SK-N-SH (cell line): ENCODE measurements at regions not wholly inside any gene's neighbourhood (a gene's known extent, or its start where the extent isn't known, plus 50 kb on each side); places are given as distances from the start of the nearest gene placed in this dataset.

ENCODE experiments used
- CTCF ChIA-PET: fragments of 300-600, 350-600 bp; formaldehyde crosslinking; extraction: SDS; loops from one replicate; lab custom pipeline; 2021; lab: Yijun Ruan, JAX
- POLR2A ChIA-PET: fragments of 350-600 bp; sonication (Branson Sonifier 250); formaldehyde crosslinking; extraction: SDS; loops from one replicate; lab custom pipeline; 2020; ENCODE audit warnings: antibody characterized with exemption, inconsistent platforms; lab: Yijun Ruan, JAX
- DNase-seq: peaks from one replicate; pipeline ENCODE4 v3.0.0; 2012
- H2AFZ ChIP-seq: fragments of 200-600 bp; sonication (generic); 2 replicates; pipeline ENCODE4 v1.8.1; 2016; ENCODE audit warnings: antibody characterized with exemption, mild to moderate bottlenecking, low read depth
- H3F3A ChIP-seq: fragments of 200-600 bp; sonication (generic); replicated peaks from 2 replicates; pipeline ENCODE3; 2016; ENCODE audit warnings: antibody characterized with exemption, mild to moderate bottlenecking; ENCODE audit not compliant: insufficient read depth
- H3K27ac ChIP-seq, 2 experiments: fragments of 200-500 bp in 1 of 2; fragments of 200-600 bp in 1 of 2; sonication (Bioruptor generic) in 1 of 2; sonication (generic), shearing (Covaris generic) in 1 of 2; 2 replicates each; pipeline versions ENCODE4 v1.5.1 to v1.6.1; 2014 to 2016; ENCODE audit warnings: low read depth in 2 of 2, inconsistent platforms in 1 of 2, low read length in 1 of 2, mild to moderate bottlenecking in 1 of 2, mixed read lengths in 1 of 2
- H3K27me3 ChIP-seq: fragments of 200-600 bp; sonication (generic), shearing (Covaris generic); 2 replicates; pipeline ENCODE4 v1.6.1; 2016; ENCODE audit warnings: mixed run types; ENCODE audit not compliant: insufficient read depth
- H3K36me3 ChIP-seq, 2 experiments: fragments of 200-500 bp in 1 of 2; fragments of 200-600 bp in 1 of 2; sonication (Bioruptor generic) in 1 of 2; sonication (generic) in 1 of 2; replicated peaks in 1 of 2; 2 replicates each; pipeline versions ENCODE3 to v1.5.1; 2014 to 2016; ENCODE audit warnings: low read length in 1 of 2, mild to moderate bottlenecking in 1 of 2; ENCODE audit not compliant: insufficient read depth in 2 of 2, control insufficient read depth in 1 of 2
- H3K4me1 ChIP-seq, 2 experiments: fragments of 200-500 bp in 1 of 2; fragments of 200-600 bp in 1 of 2; sonication (Bioruptor generic) in 1 of 2; sonication (generic), shearing (Covaris generic) in 1 of 2; 2 replicates each; pipeline versions ENCODE4 v1.5.1 to v1.6.1; 2014 to 2016; ENCODE audit warnings: low read depth in 1 of 2, low read length in 1 of 2, mixed run types in 1 of 2; ENCODE audit not compliant: insufficient read depth in 2 of 2, control insufficient read depth in 1 of 2
- H3K4me2 ChIP-seq: fragments of 200-600 bp; sonication (generic), shearing (Covaris generic); 2 replicates; pipeline ENCODE4 v1.6.1; 2017; ENCODE audit warnings: mixed run types
- H3K4me3 ChIP-seq, 2 experiments: fragments of 200-500 bp in 1 of 2; fragments of 200-600 bp in 1 of 2; sonication (Bioruptor generic) in 1 of 2; sonication (generic), shearing (Covaris generic) in 1 of 2; 2 replicates each; pipeline versions ENCODE4 v1.5.1 to v1.8.1; 2014 to 2016; ENCODE audit warnings: low read depth in 2 of 2, inconsistent platforms in 1 of 2, low read length in 1 of 2, mild to moderate bottlenecking in 1 of 2, mixed read lengths in 1 of 2, moderate library complexity in 1 of 2
- H3K79me2 ChIP-seq: fragments of 200-600 bp; sonication (generic); 2 replicates; pipeline ENCODE4 v1.8.1; 2017; ENCODE audit warnings: mild to moderate bottlenecking; ENCODE audit not compliant: insufficient read depth
- H3K9ac ChIP-seq: fragments of 200-600 bp; sonication (generic); 2 replicates; pipeline ENCODE4 v1.6.1; 2017; ENCODE audit warnings: mixed run types
- H3K9me2 ChIP-seq: fragments of 200-600 bp; sonication (generic); 2 replicates; pipeline ENCODE4 v1.6.1; 2017; ENCODE audit warnings: mixed run types
- H3K9me3 ChIP-seq: fragments of 200-600 bp; sonication (generic); 2 replicates; pipeline ENCODE4 v1.6.1; 2017; ENCODE audit warnings: mixed run types, mild to moderate bottlenecking, moderate library complexity
- H4K20me1 ChIP-seq: fragments of 200-600 bp; sonication (generic); 2 replicates; pipeline ENCODE4 v1.6.1; 2017; ENCODE audit warnings: mild to moderate bottlenecking, mixed run types; ENCODE audit not compliant: insufficient read depth
- CHD2 ChIP-seq: fragments of 150-350 bp; IDR thresholded peaks from 2 replicates; pipeline ENCODE4 v1.6.1; 2018; ENCODE audit warnings: low read length; ENCODE audit not compliant: partially characterized antibody
- EP300 ChIP-seq, 2 experiments: IDR thresholded peaks; 2 replicates each; pipeline versions ENCODE4 v1.4.0 to v1.6.1; 2012; ENCODE audit warnings: borderline replicate concordance in 1 of 2, low read depth in 1 of 2, low read length in 1 of 2
- EZH2phosphoT487 ChIP-seq: fragments of 200-600 bp; sonication (generic); IDR thresholded peaks from 2 replicates; pipeline ENCODE4 v1.6.1; 2017; ENCODE audit warnings: low read depth, mixed run types, mild to moderate bottlenecking, antibody characterized with exemption, moderate library complexity, borderline replicate concordance
- FOXJ3 ChIP-seq: sonication (generic); formaldehyde crosslinking; IDR thresholded peaks from 2 replicates; pipeline ENCODE4 v1.5.1; 2020; ENCODE audit warnings: mild to moderate bottlenecking, missing genetic modification reagents
- GATA2 ChIP-seq: sonication (generic); formaldehyde crosslinking; IDR thresholded peaks from 2 replicates; pipeline ENCODE4 v1.5.0; 2020; ENCODE audit warnings: mild to moderate bottlenecking, missing genetic modification reagents
- MXI1 ChIP-seq: IDR thresholded peaks from 2 replicates; pipeline ENCODE4 v1.6.1; 2012; ENCODE audit warnings: mild to moderate bottlenecking, low read depth, low read length, improper control_type of control experiment
- NRF1 ChIP-seq: IDR thresholded peaks from 2 replicates; pipeline ENCODE4 v1.6.1; 2012; ENCODE audit warnings: low read depth, mild to moderate bottlenecking, low read length
- POLR2AphosphoS5 ChIP-seq: IDR thresholded peaks from 2 replicates; pipeline ENCODE4 v1.6.1; 2012; ENCODE audit warnings: low read depth, low read length
- RAD21 ChIP-seq: IDR thresholded peaks from 2 replicates; pipeline ENCODE4 v1.6.1; 2012; ENCODE audit warnings: mild to moderate bottlenecking, low read length
- RCOR1 ChIP-seq: fragments of 150-350 bp; IDR thresholded peaks from 2 replicates; pipeline ENCODE4 v1.6.1; 2017; ENCODE audit warnings: antibody characterized with exemption, low read length
- RXRA ChIP-seq: IDR thresholded peaks from 2 replicates; pipeline ENCODE4 v1.4.0; 2012; ENCODE audit warnings: low read depth, mild to moderate bottlenecking, borderline replicate concordance
- SMC3 ChIP-seq: IDR thresholded peaks from 2 replicates; pipeline ENCODE4 v1.6.1; 2012; ENCODE audit warnings: low read depth, low read length, improper control_type of control experiment
- TAF1 ChIP-seq: IDR thresholded peaks from 2 replicates; pipeline ENCODE4 v1.6.1; 2012; ENCODE audit warnings: low read depth, mild to moderate bottlenecking, low read length, moderate library complexity, borderline replicate concordance
- TCF12 ChIP-seq: IDR thresholded peaks from 2 replicates; pipeline ENCODE4 v1.4.0; 2012
- TEAD4 ChIP-seq: IDR thresholded peaks from 2 replicates; pipeline ENCODE4 v1.4.0; 2012; ENCODE audit warnings: mild to moderate bottlenecking, borderline replicate concordance; ENCODE audit not compliant: insufficient read depth
- YY1 ChIP-seq: IDR thresholded peaks from 2 replicates; pipeline ENCODE4 v1.4.0; 2012; ENCODE audit warnings: low read depth, mild to moderate bottlenecking
- WGBS: methylation state at CpG from one replicate; pipeline ENCODE4 v1.1.6; 2017; ENCODE audit warnings: low lambda C conversion rate; 5-methylcytosine and 5-hydroxymethylcytosine counted together
- TF ChIP-seq, protein P1 (sequence below): fragments of 150-350 bp; IDR thresholded peaks from 2 replicates; pipeline ENCODE4 v1.6.1; 2017; ENCODE audit warnings: antibody characterized with exemption, low read length, low read depth, borderline replicate concordance
- TF ChIP-seq, protein P2 (sequence below): IDR thresholded peaks from 2 replicates; pipeline ENCODE4 v1.4.0; 2012; ENCODE audit warnings: low read depth, borderline replicate concordance
- TF ChIP-seq, protein P3 (sequence below): fragments of 200-600 bp; sonication (generic); IDR thresholded peaks from 2 replicates; pipeline ENCODE4 v1.6.1; 2017; ENCODE audit warnings: antibody characterized with exemption, mild to moderate bottlenecking, moderate library complexity
- TF ChIP-seq, protein P4 (sequence below): IDR thresholded peaks from 2 replicates; pipeline ENCODE4 v1.4.0; 2012; ENCODE audit warnings: low read depth

DNA sequence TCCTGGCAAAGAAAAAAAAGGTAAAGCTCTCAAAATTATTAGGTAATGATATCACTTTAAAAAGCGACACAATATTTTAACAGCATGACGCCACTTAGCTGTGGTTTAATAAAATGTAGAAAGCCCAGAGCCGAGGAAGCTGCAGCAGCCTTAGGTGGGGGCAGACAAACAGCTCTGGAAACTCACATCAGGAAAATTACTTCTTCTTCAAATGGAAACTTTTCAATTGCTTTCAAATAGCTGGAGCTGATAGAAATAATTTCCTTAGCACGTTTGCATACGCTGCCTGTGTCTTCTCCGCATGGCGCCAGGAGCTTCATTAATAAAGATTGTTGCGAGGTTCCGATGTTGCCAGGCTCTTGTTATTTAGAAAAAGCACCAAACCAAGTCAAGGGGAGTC lies 835.3 kb upstream of the EEF2KMT start (continued):
- TF ChIP-seq, protein P1, sequence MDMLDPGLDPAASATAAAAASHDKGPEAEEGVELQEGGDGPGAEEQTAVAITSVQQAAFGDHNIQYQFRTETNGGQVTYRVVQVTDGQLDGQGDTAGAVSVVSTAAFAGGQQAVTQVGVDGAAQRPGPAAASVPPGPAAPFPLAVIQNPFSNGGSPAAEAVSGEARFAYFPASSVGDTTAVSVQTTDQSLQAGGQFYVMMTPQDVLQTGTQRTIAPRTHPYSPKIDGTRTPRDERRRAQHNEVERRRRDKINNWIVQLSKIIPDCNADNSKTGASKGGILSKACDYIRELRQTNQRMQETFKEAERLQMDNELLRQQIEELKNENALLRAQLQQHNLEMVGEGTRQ = no peak
- TF ChIP-seq TCF12 (no peak), NRF1 (no peak), RCOR1 (no peak)
- TF ChIP-seq, all 33 proteins: peak for 0

DNA sequence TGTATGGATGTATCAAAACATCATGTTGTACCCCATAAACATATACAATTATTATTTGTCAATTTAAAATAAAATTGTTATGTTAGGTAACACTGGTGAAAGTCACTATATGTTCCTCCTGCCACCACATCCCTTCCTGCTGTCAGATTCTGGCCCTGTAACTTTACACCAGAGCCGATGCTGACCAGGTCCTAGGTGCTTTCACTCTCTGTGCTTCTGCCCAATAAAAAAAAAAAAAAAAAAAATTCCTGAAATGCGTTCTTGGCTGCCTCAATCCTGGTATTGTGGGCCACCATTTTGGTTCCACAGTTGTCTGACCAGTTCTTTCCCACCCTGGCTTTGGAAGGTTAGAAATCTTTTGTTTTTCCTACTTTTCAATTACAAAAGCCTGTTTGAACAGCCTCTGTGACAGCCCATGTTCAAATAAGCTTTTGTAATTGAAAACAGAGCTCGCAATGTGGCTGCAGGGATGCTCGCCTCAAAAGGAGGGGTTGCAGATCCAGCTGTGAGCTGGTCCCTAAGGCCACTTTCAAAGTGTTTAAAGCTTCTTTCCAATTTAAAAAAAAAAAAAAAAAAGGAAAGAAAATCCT lies 831.0 kb upstream of the EEF2KMT start:
- no peaks in the 10 kb centered on the region for H3K79me2 ChIP-seq
- ChIA-PET CTCF (interaction anchor here (0.9 to 1.2 kb wide), 3 partner anchors 12 to 294 kb away, joined by 3 read pairs; no protein-coding TSS in a partner anchor), POLR2A (no interaction called here)
- H3K36me3 ChIP-seq = no peaks in the 10 kb centered on the region
- no peaks in the 10 kb centered on the region for H3F3A ChIP-seq
- H3K27ac ChIP-seq = peak overlapping the region in 1 of 2 experiments; percentile 86; a peak in 2 of 4 replicates
- H4K20me1 ChIP-seq = no peaks in the 10 kb centered on the region
- H3K4me1 ChIP-seq = peaks cover 0 to 11% of the 10 kb centered on the region in 2 experiments; a peak in 2 of 4 replicates
- no peaks in the 10 kb centered on the region for H3K27me3 ChIP-seq
- DNase-seq = peak; percentile 65
- 7% methylated on average over 4 of the region's 4 CpGs for WGBS
- no peak overlapping the region for H2AFZ ChIP-seq
- no peak overlapping the region for H3K4me3 ChIP-seq
- TF ChIP-seq MXI1 (peak; percentile 38; the same call in 1 of the 2 replicates), SMC3 (no peak)
- TF ChIP-seq, all 33 proteins: peak for 1
- no peaks in the 10 kb centered on the region for H3K9me2 ChIP-seq
- no peak overlapping the region for H3K4me2 ChIP-seq
- H3K9ac ChIP-seq = no peak overlapping the region
- 0 out of 2 replicates have a peak, but pooled peaks cover 6% of the 10 kb centered on the region for H3K9me3 ChIP-seq

DNA sequence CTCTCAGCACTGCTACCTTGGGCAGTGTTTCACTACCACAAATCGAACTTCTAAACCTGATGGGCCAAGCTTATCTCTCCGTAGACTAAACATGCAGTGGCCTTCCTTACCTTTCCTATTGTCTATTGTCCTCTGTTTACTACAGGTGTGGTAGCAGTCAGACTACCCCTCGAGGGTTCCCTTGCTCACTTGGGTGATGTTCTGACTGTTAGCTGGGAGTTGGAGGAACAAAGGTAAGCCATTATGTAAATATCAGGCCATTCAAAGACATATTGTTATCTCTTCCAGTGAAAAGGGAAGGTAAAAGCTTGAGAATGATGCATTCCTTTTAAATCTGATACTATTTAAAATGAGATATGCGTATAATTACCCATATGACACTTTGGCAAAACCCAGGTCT lies 828.3 kb upstream of the EEF2KMT start:
- Histone ChIP-seq H3K4me3 (no peak overlapping the region), H2AFZ (no peak overlapping the region), H3K79me2 (no peaks in the 10 kb centered on the region), H3K36me3 (no peaks in the 10 kb centered on the region), H4K20me1 (no peaks in the 10 kb centered on the region), H3K4me2 (no peak overlapping the region), H3K9me2 (no peaks in the 10 kb centered on the region), H3K9me3 (0 out of 2 replicates have a peak, but pooled peaks cover 6% of the 10 kb centered on the region), H3F3A (no peaks in the 10 kb centered on the region), H3K27me3 (no peaks in the 10 kb centered on the region), H3K4me1 (peaks cover 0 to 11% of the 10 kb centered on the region in 2 experiments; a peak in 2 of 4 replicates), H3K27ac (no peak overlapping the region)
- CTCF ChIA-PET = interaction anchor here (1.0 to 1.6 kb wide), 3 partner anchors 8 to 90 kb away, joined by 3 to 5 read pairs (median 4); no protein-coding TSS in a partner anchor
- 23% methylated on average over 4 of the region's 4 CpGs for WGBS
- DNase-seq = no peak
- TF ChIP-seq GATA2 (CRISPR knock-in tag) = no peak
- TF ChIP-seq, protein P2, sequence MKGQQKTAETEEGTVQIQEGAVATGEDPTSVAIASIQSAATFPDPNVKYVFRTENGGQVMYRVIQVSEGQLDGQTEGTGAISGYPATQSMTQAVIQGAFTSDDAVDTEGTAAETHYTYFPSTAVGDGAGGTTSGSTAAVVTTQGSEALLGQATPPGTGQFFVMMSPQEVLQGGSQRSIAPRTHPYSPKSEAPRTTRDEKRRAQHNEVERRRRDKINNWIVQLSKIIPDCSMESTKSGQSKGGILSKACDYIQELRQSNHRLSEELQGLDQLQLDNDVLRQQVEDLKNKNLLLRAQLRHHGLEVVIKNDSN = no peak
- no peak for TF ChIP-seq TAF1
- TF ChIP-seq TEAD4 = no peak
- TF ChIP-seq POLR2AphosphoS5 = no peak
- TF ChIP-seq EZH2phosphoT487 = no peak
- TF ChIP-seq SMC3 = no peak
- TF ChIP-seq, protein P3, sequence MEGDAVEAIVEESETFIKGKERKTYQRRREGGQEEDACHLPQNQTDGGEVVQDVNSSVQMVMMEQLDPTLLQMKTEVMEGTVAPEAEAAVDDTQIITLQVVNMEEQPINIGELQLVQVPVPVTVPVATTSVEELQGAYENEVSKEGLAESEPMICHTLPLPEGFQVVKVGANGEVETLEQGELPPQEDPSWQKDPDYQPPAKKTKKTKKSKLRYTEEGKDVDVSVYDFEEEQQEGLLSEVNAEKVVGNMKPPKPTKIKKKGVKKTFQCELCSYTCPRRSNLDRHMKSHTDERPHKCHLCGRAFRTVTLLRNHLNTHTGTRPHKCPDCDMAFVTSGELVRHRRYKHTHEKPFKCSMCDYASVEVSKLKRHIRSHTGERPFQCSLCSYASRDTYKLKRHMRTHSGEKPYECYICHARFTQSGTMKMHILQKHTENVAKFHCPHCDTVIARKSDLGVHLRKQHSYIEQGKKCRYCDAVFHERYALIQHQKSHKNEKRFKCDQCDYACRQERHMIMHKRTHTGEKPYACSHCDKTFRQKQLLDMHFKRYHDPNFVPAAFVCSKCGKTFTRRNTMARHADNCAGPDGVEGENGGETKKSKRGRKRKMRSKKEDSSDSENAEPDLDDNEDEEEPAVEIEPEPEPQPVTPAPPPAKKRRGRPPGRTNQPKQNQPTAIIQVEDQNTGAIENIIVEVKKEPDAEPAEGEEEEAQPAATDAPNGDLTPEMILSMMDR = no peak
- no peak for TF ChIP-seq RAD21
- TF ChIP-seq NRF1 = no peak
- no peak for TF ChIP-seq CHD2
- no peak for TF ChIP-seq EP300 (IDR thresholded peaks at IDR 0.05; ENCODE audit: borderline replicate concordance in 1 of 2, low read depth in 1 of 2, low read length in 1 of 2)
- no peak for TF ChIP-seq TCF12
- no peak for TF ChIP-seq RXRA
- TF ChIP-seq YY1 = no peak
- TF ChIP-seq, protein P4, sequence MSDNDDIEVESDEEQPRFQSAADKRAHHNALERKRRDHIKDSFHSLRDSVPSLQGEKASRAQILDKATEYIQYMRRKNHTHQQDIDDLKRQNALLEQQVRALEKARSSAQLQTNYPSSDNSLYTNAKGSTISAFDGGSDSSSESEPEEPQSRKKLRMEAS = no peak
- no peak for TF ChIP-seq FOXJ3 (CRISPR knock-in tag)
- TF ChIP-seq, all 33 proteins: peak for 0
- POLR2A ChIA-PET = no interaction called here
- no peak overlapping the region for H3K9ac ChIP-seq
